Loucy (cell line): ENCODE measurements at regions not wholly inside any gene's neighbourhood (a gene's known extent, or its start where the extent isn't known, plus 50 kb on each side); places are given as distances from the start of the nearest gene placed in this dataset.

Source experiments
- H2AFZ ChIP-seq: fragments of 200-600 bp; sonication (generic); 2 replicates; pipeline ENCODE4 v1.6.0; 2016; ENCODE audit warnings: antibody characterized with exemption, mild to moderate bottlenecking, low read length, moderate library complexity
- H3F3A ChIP-seq: fragments of 200-600 bp; 2 replicates; pipeline ENCODE4 v1.6.0; 2016; ENCODE audit warnings: antibody characterized with exemption, low read depth, mild to moderate bottlenecking
- H3K27me3 ChIP-seq: fragments of 200-600 bp; sonication (generic); 2 replicates; pipeline ENCODE4 v1.6.1; 2014; ENCODE audit warnings: low read length, mild to moderate bottlenecking; ENCODE audit not compliant: insufficient read depth, poor library complexity, severe bottlenecking
- H3K36me3 ChIP-seq: fragments of 200-600 bp; sonication (generic); 2 replicates; pipeline ENCODE4 v1.6.1; 2016; ENCODE audit warnings: low read length; ENCODE audit not compliant: insufficient read depth
- H3K4me1 ChIP-seq: fragments of 200-600 bp; sonication (generic); 2 replicates; pipeline ENCODE4 v1.5.1; 2014; ENCODE audit warnings: low read length, mild to moderate bottlenecking; ENCODE audit not compliant: insufficient read depth, poor library complexity, severe bottlenecking
- H3K4me2 ChIP-seq: fragments of 200-600 bp; sonication (generic); 2 replicates; pipeline ENCODE4 v1.6.0; 2014; ENCODE audit warnings: antibody characterized with exemption, low read length, low read depth, mild to moderate bottlenecking; ENCODE audit not compliant: poor library complexity, severe bottlenecking
- H3K4me3 ChIP-seq: fragments of 200-600 bp; sonication (generic); 2 replicates; pipeline ENCODE4 v1.5.1; 2014; ENCODE audit warnings: low read length, mild to moderate bottlenecking, mixed read lengths; ENCODE audit not compliant: poor library complexity, severe bottlenecking
- H3K79me2 ChIP-seq: fragments of 200-600 bp; sonication (generic); 2 replicates; pipeline ENCODE4 v1.6.1; 2014; ENCODE audit warnings: low read length; ENCODE audit not compliant: insufficient read depth
- H3K9ac ChIP-seq: fragments of 200-600 bp; sonication (generic); 2 replicates; pipeline ENCODE4 v1.6.0; 2014; ENCODE audit warnings: mild to moderate bottlenecking, low read depth, low read length, moderate library complexity; ENCODE audit not compliant: poor library complexity, severe bottlenecking
- H3K9me2 ChIP-seq: fragments of 200-600 bp; sonication (generic); replicated peaks from 2 replicates; pipeline ENCODE4 v1.6.1; 2016; ENCODE audit warnings: low read depth, low read length, mixed read lengths
- H3K9me3 ChIP-seq: fragments of 200-600 bp; sonication (generic); 2 replicates; pipeline ENCODE4 v1.6.1; 2014; ENCODE audit warnings: mild to moderate bottlenecking, antibody characterized with exemption, low read length, low read depth; ENCODE audit not compliant: insufficient read depth
- H4K20me1 ChIP-seq: fragments of 200-600 bp; sonication (generic); 2 replicates; pipeline ENCODE4 v1.6.0; 2014; ENCODE audit warnings: antibody characterized with exemption, low read length, mild to moderate bottlenecking; ENCODE audit not compliant: insufficient read depth, poor library complexity, severe bottlenecking
- EZH2phosphoT487 ChIP-seq: fragments of 200-600 bp; IDR thresholded peaks from 2 replicates; pipeline ENCODE4 v1.6.1; 2018; ENCODE audit warnings: antibody characterized with exemption, mild to moderate bottlenecking, moderate library complexity, borderline replicate concordance
- TF ChIP-seq, protein P1 (sequence below): fragments of 200-600 bp; sonication (generic); conservative IDR thresholded peaks from 2 replicates; pipeline ENCODE4 v1.5.1; 2014; ENCODE audit warnings: mild to moderate bottlenecking, antibody characterized with exemption, low read length

DNA sequence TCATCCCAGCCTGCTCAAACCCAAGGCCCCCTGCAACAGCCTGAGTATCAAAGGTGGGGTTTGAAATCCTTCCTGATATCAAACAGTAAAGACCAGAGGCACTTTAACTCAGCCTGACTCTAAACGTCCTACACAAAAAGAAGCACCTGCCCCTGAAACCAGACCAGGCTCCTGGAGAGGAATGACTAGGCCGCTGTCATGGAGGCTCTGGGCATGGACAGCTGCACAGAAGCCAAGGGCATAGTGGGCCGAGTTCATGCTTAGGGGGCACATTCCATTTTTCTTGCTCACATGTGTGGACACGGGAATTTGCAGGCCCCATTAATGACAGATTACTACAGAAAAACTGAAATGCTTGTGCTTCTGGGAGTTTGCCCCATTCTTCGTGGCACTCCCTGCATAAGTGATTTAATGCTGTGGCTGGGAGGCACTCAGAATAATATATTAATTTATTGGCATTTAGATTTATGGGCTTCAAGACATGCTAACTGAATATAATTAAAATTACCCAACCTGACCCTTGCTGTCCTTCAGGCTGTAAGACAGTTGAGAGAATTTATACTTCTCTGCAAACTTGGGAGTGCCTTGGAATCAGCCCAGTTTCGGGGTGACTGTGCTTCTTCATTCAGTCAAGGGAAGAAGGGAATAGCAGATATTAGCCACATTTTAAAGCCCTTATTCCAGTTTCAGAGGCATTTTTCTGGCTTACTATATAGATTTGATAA, 105.5 kb downstream of the GYPC start:
- Histone ChIP-seq H3K36me3 (no peaks in the 10 kb centered on the region), H3K9ac (peak overlapping the region; percentile 67), H3F3A (no peaks in the 10 kb centered on the region), H3K9me3 (no peaks in the 10 kb centered on the region), H3K4me3 (peak overlapping the region; percentile 54), H3K79me2 (no peaks in the 10 kb centered on the region), H3K4me2 (peak overlapping the region; percentile 70), H3K27me3 (no peaks in the 10 kb centered on the region), H2AFZ (peak overlapping the region; percentile 73), H4K20me1 (no peaks in the 10 kb centered on the region), H3K9me2 (no peaks in the 10 kb centered on the region), H3K4me1 (peaks cover 22% of the 10 kb centered on the region)
- TF ChIP-seq, protein P1, sequence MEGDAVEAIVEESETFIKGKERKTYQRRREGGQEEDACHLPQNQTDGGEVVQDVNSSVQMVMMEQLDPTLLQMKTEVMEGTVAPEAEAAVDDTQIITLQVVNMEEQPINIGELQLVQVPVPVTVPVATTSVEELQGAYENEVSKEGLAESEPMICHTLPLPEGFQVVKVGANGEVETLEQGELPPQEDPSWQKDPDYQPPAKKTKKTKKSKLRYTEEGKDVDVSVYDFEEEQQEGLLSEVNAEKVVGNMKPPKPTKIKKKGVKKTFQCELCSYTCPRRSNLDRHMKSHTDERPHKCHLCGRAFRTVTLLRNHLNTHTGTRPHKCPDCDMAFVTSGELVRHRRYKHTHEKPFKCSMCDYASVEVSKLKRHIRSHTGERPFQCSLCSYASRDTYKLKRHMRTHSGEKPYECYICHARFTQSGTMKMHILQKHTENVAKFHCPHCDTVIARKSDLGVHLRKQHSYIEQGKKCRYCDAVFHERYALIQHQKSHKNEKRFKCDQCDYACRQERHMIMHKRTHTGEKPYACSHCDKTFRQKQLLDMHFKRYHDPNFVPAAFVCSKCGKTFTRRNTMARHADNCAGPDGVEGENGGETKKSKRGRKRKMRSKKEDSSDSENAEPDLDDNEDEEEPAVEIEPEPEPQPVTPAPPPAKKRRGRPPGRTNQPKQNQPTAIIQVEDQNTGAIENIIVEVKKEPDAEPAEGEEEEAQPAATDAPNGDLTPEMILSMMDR: no peak

DNA sequence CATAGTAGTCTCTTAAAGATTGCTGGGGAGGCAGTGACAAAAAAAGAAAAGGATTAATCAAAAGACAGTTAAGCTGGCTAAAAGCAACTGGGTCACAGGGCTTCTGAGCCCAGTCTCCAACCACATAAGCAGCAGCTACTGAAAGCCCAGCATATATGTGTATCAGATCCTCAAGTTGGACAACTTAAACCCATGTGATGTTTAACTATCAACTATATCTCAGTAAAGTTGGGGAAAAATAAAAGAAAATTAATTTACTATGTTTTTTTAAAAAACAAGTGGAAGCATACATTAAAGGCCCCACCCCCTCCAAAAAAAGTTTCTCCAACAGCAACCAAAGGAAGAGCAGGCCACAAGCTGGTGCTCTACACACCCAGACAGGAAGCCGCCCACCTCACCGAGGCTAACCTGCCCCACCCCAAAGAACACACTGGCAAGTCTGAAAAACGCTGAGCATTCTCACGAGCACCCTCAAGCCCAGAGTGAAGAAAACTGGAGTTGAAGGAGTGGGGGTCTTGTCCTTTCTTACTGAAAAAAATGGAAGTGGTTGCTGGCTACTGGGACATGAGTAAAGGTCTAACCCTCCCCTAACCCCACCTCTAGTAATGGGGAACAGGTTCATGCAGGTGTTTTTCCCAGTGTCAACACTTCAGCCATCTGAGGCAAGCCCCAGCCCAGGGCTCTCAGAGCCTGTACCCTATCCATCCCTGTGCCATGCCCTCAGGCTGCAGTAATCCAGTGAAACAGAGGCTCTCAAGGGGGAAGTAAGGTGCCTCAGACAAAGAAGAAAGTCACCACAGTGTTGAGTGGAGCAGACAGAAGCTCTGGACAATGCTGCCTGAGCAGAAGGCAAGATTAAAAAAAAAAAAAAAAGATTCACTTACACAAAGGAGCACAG, 106.3 kb downstream of the GYPC start:
- peaks cover 22% of the 10 kb centered on the region for H3K4me1 ChIP-seq
- H3K27me3 ChIP-seq: no peaks in the 10 kb centered on the region
- TF ChIP-seq, protein P1: no peak
- TF ChIP-seq EZH2phosphoT487: no peak
- H3K9ac ChIP-seq: peak overlapping the region; percentile 67
- H3K4me2 ChIP-seq: peak overlapping the region; percentile 70
- peak overlapping the region; percentile 73 for H2AFZ ChIP-seq
- no peaks in the 10 kb centered on the region for H3K9me2 ChIP-seq
- no peaks in the 10 kb centered on the region for H3K9me3 ChIP-seq
- H3K79me2 ChIP-seq: no peaks in the 10 kb centered on the region
- H4K20me1 ChIP-seq: no peaks in the 10 kb centered on the region
- H3K4me3 ChIP-seq: peak overlapping the region; percentile 54
- no peaks in the 10 kb centered on the region for H3K36me3 ChIP-seq
- no peaks in the 10 kb centered on the region for H3F3A ChIP-seq

DNA sequence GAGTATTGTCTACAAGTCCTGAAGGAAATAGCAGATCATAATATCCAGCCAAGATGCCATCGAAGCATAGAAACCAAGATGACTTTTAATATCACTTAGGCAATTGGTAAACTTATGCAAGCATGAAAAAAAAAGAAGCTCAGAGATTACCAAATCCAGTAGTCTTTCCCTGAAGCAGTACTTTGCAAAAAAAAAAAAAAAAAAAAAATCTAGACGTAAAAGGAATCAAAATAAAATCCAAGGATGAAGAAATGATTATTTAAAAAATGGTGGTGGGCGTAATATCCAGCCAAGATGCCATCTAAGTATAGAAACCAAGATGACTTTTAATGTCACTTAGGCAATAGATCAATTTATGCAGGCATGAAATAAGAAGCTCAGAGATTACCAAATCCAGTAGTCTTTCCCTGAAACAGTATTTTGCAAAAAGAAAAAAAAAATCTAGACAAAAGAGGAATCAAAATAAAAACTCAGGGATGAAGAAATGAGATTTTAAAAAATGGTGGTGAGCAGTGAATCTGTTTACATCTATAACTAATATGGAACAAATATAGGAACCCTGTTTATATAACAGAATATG, 108.8 kb downstream of the GYPC start:
- no peaks in the 10 kb centered on the region for H3K36me3 ChIP-seq

More for the DNA sequence above, 108.8 kb downstream of the GYPC start:
- Histone ChIP-seq H3K4me2 (no peak overlapping the region), H3K9me2 (no peaks in the 10 kb centered on the region), H2AFZ (no peak overlapping the region), H3K9me3 (no peaks in the 10 kb centered on the region), H3K79me2 (no peaks in the 10 kb centered on the region), H3K4me3 (no peak overlapping the region), H3K27me3 (no peaks in the 10 kb centered on the region), H3K9ac (no peak overlapping the region), H4K20me1 (no peaks in the 10 kb centered on the region), H3K4me1 (peaks cover 22% of the 10 kb centered on the region), H3F3A (no peaks in the 10 kb centered on the region)
- TF ChIP-seq, protein P1: no peak
- TF ChIP-seq EZH2phosphoT487: no peak
